Head of caudate nucleus (tissue), 42 donors: ENCODE measurements at regions not wholly inside any gene's neighbourhood (a gene's known extent, or its start where the extent isn't known, plus 50 kb on each side); places are given as distances from the start of the nearest gene placed in this dataset.
A peak's percentile ranks its signal among the peaks of the same experiment; 100 is the strongest.
"Not testable (repeated sequence)": the region's sequence is repeated elsewhere in the genome, so short reads cannot be mapped to it uniquely, and the experiment has no call there.

Experiments
- DNase-seq, 42 donors: peaks; one replicate each; pipeline versions ENCODE4 v3.0.0 to v3.0.0-alpha.2; 2020 to 2021; ENCODE audit warnings: mixed read lengths in 7 of 42
- intact Hi-C: fragments of 100-400 bp; cut with DNase I; formaldehyde crosslinking; loops from one replicate; pipeline ENCODE4 v1.15.0; 2022

DNA sequence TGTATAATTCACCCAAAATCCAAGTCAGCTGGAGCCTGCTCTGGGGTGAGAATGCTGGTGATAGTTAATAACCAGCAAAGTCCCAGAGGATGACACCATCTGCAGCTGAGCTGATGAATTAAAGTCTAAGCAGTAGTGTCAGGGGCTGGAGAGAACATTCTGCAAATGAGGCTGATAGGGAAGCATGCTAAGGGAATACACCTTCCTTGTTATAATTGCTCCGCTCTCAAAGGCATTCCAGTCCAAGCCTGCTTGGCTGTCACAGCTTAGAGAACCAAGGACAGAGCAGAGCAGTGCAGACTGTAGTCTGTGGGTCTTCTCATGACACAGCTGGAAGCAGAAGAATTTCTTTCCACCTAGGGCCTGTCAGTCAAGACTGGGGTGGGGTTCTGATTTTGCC, 283.1 kb downstream of the SIPA1L2 start:
- intact Hi-C loops = no loop called here
- no peak for DNase-seq

DNA sequence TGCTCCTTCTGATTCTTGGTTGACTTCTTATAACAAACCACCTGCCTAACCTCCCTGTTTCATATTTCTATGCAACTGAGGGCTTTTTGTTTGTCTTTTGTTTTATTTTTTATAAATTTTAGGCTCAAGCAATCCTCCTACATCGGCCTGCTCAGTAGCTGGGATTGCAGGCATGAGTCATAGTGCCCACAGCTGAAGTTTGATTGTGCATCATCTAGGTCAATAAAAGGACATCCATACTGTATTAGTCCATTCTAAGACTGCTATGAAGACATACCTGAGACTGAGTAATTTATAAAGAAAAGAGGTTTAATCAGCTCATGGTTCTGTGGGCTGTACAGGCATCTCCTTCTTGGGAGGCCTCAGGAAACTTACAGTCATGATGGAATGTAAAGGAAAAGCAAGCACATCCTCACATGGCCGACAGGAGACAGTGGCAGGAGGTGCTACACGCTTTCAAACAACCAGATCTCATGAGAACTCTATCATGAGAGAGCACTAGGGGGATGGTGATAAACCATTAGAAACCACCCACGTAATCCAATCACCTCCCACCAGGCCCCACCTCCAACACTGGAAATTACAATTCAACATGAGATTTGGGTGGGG, 285.0 kb downstream of the SIPA1L2 start:
- intact Hi-C loops = no loop called here

DNA sequence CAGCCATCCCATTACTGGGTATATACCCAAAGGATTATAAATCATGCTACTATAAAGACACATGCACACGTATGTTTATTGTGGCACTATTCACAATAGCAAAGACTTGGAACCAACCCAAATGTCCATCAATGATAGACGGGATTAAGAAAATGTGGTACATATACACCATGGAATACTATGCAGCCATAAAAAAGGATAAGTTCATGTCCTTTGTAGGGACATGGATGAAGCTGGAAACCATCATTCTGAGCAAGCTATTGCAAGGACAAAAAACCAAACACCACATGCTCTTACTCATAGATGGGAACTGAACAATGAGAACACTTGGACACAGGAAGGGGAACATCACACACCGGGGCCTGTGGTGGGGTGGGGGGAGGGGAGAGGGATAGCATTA, 285.7 kb downstream of the SIPA1L2 start:
- intact Hi-C loops, DNase-seq: not testable (repeated sequence)

More for the DNA sequence above, 285.0 kb downstream of the SIPA1L2 start:
- DNase-seq = no peak

DNA sequence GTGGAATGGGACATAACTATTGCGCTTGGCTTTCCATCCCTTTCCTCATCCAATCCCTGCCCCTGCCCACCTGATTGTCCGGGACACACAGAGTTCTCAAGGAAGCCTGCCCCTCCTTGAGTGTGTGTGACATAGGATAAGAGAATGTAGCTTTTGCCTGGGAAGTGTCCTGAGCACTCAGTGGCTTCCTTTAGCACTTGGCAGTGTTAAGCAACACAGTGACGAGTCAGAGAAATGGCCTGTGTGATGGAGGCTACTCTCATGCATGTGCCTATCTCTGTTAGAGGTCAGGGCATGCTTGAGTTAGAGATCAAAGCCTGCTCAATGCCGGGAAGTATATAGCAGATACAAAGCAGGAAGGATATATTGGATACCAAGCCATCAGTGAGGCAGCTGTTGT, 289.5 kb downstream of the SIPA1L2 start:
- intact Hi-C loops = no loop called here
- no peak for DNase-seq

DNA sequence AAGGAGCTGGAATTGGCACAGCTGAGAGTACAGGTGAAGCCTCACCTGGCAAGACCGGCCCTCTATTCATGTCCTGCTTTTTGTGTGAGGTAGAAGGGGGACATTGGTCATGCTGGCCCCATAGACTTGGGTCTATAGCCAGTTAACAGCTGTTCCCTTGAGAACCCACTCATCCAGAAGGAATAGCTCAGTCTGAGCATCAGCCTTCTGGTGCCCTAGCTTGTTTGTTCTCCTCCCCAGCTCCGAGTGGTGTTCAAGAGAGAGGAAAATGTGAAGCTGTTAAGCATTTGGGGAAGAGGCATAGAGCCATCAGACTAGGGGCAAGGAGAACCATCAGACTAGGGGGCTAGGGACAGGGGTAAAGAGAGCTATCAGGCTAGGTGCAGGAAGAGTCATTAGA, 290.9 kb downstream of the SIPA1L2 start:
- DNase-seq = no peak
- intact Hi-C loops = no loop called here

DNA sequence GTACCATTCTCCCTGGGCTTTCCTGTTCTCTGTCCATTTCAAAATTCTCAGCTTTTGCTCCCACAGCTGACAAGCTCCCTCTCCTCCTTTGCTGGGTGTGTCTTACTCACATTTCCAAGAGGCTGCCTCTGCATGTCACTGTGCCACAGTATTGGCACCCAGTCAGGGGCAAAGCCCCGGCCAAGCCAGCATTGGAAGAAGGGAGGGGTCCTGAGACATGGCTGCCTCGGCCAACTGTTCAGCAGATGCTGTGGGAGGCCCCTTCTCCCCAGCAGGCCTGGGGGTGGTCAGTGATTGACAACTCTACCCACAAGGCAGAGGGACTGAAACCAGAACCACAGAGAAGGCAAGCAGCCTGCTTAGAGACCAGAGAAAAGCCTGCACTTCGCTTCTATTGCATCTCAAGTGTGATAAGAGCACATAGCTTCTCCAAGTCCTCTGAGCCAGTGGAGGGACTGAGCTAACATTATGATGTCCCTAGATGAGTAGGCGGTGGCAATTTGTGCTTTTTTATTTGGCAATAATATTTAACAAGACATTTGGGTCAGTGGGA, 294.1 kb downstream of the SIPA1L2 start:
- intact Hi-C loops = no loop called here

DNA sequence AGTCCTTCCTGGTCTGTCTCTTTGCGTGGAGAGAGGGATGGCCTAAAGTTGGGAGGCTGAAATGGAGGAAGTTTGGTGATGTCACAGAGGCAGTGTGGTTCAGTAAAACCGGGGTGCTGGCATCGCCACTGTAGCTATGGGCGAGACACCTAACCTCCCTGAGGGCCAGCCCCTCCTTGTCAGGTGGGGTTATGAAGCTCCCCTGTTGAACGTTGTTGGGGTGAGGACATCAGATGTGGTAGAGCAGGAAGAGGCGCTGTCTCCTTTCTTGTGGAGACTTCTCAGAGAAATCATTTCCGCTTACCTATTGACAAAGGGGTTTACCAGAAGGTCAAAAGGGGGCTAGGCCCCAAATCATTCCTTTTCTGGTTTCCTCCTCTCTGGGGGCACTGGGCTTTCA, 294.7 kb downstream of the SIPA1L2 start:
- intact Hi-C loops = no loop called here
- DNase-seq = no peak

More for the DNA sequence above, 294.1 kb downstream of the SIPA1L2 start:
- no peak for DNase-seq

DNA sequence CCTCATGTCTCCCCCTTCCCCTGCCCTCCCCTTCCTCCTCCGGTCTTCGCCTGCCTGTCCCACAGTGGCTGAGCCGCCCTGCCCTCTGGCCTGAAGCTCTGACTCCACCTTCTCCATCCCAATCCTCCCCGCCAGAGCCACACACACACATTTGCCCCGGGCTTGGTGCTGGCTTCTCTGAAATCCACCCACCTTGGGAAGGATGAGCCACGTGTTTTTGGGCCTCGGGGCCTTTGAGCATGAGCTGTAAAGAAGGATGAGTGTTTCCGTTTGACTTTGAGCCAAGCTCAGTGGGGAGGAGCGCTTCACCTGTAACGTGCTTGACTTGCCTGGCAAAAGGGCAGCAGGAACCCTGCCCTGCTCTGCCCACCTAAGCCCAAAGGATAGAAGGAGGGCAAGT, 295.1 kb downstream of the SIPA1L2 start:
- intact Hi-C loops = no loop called here
- DNase-seq = no peak

DNA sequence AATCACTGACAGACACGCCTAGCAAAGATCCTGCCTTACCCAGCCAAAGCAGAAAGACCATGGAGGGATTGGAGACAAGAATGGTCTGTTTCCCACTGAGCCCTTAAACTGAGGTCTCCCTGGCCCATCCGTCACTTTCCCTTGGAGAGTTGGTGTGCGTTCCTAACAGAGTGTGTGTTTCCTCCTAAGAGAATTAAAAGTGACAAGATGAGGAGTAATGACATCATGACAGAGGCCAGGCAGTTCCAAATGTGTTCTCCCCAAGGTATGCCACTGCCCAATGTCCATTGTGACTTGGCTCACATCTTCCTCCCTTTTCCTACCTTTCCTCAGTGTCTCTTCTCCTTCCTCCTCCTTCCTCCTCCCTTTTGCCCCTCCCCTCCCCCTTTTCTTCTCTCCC, 295.7 kb downstream of the SIPA1L2 start:
- DNase-seq = no peak
- intact Hi-C loops = no loop called here

DNA sequence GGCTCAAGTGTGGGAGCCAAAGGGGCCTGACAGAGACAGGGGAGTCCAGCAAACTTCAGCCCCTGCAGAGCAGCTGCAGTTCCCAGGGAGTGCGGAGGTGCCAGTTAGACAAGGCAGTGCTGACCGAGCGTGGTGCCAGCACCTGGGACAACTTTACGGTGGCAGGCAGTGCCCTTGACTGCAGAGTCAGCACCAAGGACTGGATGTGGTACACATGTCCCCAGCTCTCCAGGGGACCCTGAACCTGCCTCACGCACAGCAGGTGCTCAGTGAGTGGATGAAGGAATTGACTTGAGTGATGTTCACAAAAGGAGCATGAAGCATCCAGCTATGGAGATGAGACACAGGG, 296.5 kb downstream of the SIPA1L2 start:
- intact Hi-C loops = no loop called here
- DNase-seq = no peak

DNA sequence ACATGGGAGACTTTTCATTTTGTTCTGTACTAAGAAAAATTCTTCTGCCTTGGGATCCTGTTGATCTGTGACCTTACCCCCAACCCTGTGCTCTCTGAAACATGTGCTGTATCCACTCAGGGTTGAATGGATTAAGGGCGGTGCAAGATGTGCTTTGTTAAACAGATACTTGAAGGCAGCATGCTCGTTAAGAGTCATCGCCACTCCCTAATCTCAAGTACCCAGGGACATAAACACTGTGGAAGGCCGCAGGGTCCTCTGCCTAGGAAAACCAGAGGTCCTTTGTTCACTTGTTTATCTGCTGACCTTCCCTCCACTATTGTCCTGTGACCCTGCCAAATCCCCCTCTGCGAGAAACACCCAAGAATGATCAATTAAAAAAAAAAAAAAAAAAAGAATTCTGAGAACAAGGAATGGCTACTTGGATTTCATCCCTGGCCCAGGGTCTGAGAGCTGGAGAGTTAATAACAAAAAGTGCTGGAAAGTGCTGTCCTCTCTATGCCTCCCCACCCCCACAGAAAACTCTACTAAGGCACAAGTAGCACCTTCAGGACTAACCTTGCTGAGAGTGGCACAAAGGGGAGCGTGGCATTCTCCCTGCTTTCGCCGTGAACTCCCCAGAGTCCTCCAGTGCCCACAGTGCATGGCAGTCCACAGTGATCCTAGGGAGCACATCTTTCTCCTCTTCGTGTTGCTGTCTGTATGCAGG, 297.1 kb downstream of the SIPA1L2 start:
- intact Hi-C loops, DNase-seq: not testable (repeated sequence)

DNA sequence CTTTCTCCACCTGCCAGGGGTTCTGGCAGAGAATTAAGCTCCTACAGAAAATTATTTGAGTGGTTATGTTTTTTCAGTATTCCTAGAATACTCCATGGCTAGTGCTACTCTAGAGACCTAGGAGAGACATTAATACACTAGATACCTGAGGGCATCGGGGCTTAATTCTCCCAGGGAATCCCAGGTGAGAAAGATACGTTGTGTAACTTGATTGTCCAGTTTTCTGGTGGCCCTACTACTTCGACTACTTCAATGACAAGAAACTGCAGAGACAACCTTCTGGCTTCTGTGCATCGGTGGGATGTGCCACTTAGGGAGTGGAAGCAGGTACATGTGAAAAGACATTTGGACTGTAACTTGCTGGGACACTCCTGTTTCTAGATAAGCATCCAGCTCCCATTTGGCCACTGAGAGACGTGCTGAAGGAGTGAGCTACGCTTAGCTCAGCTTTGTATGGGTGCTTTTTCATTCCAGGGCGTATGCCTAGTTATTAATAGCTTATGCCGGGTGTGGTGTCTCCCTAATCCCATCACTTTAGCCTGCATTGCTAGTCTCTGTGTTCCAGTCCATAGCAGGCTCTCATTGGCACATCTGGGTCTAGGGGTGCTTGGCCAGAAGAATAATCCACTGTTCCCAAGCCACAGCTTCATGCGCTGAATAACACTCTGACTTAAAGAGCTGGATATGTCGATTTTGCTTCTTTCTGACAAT, 300.7 kb downstream of the SIPA1L2 start:
- no peak for DNase-seq
- intact Hi-C loops = no loop called here

DNA sequence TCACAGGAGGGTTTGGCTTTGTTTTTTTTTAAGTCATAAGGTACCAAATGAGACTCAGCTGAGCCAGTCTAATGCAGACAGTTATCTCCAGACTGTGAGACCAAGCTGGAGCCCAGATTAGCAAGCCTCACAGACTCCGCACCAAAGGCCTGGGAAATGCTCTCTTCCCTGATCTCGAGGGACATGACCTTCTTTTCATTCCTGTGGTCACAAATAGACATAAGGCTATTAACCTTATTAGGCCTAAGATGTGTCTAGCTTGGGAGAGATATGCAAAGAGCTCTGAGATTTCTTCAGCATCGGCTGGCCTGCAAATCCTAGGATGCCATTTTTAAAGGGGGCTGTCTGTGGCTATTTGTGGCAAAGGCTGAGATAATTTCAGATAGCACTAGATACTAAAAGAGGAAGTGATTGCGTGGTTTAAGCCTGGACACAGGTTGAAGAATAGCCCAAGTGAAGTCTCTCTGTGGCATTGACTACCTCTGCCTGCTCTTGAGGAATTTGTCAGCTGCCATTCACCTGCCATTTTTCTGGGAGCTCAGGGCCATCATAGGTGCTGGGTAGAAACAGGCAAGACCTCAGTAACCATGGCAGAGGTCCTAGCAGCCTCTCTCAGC, 301.3 kb downstream of the SIPA1L2 start:
- intact Hi-C loops = no loop called here
- no peak for DNase-seq

DNA sequence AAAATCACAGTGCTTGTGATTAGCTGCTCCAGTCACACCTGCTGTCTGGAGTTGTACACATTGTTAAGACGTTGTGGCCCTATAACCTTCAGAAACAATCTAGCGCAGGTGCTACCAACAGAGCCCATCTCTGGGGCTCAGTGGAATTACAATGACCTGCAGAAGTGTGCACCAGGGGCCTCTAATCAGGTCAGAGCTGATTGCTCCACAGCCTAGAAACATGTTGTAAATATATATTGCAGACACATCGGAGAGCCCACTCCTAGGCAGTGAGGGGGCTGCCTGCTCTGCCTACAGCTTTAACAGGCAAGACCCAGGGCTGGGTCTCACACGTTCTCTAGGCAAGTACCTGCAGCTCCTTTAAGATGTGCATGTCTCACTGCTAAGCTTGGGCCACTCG, 302.0 kb downstream of the SIPA1L2 start:
- intact Hi-C loops = no loop called here
- no peak for DNase-seq

DNA sequence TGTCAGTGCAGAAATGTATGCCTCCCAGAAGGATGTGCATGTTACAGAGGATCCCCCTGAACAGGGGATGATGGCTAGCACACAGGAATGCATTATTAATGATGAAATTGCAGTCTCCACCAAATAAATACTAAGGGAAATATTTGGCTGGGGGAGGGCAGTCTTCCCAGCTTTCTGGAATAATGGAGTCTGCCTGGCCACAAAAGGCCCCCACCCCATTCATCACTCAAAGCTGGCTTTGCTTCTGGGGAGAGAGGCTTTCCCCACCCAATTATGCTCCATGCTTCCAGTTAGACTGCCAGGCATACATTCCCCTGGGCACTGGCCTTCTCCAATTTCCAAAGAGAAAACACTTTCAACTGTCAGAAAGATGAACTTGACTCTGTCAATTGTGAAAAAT, 302.7 kb downstream of the SIPA1L2 start:
- intact Hi-C loops = no loop called here
- DNase-seq = no peak

DNA sequence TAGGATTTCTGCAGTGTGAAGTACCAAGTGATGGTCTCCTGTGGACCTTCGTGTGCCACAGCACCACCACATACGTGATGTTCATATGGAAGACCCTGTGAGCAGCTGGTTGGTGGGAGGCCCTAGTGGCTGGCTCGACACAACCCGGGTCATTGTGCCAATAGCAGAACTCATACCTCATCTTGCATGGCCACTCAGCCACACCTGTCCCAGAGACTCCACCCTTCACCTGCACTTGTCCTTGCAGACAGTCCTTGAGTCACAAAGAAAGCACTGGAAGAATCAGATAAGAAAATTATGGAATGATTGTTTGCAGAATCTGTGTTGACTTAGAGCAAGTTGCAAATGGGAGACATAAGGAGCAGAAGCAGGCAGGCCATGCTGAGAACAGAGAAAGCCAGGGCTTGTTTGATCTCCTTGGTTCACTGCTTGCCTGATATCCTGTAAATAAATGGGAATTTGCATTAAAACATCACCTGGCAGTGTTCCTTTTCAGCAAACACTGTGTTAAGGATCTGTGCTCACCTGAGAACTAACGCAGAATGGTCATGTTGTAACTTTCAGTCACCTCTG, 307.7 kb downstream of the SIPA1L2 start:
- no peak for DNase-seq
- intact Hi-C loops = no loop called here

DNA sequence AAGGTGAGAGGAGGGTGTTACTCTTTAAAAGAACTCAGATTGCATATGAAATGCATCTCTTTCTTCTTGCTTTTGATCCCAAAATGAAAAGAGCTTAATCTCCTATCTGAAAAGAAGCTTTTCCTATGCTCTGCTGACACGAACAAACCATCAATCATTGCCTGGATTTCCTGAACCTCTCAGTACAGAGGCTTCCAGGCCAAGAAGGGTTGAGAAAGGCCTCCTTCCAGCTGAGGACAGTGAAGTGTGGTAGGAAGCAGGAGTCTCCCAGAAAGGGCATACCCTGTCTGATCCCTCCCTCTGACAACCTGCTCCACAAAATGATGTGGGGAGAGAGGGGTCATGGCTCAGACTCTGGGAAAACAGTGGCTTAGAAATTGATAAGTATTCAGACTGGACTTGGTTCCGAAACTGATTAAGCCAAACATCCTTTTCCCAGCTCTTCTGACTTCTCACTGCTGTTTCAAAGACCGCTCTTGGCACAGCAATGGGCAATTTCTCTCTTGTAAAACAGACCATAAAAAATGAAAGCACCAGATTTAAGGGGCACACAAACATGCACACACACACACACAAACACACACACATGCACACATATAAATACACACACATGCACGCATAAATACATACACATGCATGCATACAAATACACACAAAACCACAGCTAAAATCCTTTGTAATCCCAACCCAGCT, 310.3 kb downstream of the SIPA1L2 start:
- intact Hi-C loops = no loop called here
- no peak for DNase-seq

DNA sequence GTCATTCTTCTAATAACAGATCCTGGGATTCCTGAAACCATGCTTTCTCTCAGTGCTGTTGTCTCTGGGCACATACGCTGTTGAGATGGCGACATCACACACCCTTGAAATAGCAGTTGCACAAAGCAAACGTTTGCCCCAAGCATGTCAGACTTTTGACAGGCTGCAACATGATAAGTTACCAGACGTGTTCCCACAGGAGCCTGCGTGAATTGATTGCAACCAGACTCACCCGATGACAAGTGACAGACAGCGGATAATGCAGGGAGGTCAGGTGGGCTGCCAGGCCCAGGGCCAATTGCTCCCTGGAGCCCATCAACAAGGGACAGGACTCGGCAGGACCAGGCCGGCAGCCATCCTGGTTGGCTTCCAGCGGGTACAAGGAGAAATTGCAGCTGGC, 310.9 kb downstream of the SIPA1L2 start:
- peak in 1 of 42 donors; percentile 3 for DNase-seq
- intact Hi-C loops = no loop called here

DNA sequence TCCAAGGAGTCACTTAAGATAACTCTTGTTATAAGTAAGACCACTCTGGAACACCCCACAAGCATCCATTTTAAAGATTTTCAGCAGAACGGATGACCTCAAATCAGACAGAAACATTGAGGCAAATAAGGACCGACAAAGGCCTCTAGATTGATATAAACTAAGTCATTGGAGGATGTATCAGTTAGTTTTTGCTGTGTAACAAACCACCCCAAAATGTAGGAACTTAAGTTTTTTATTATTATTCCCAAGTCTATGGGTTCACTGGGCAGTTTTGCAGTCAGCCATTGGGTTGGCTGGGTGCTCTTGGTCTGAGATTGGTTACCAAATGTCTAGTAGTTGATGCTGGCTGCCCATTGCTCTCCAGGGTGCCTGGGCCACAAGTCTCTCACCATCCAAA, 311.8 kb downstream of the SIPA1L2 start:
- DNase-seq = no peak
- intact Hi-C loops = no loop called here
